SK-N-MC (cell line): ENCODE measurements at regions not wholly inside any gene's neighbourhood (a gene's known extent, or its start where the extent isn't known, plus 50 kb on each side); places are given as distances from the start of the nearest gene placed in this dataset.

Experiments
- EZH2 ChIP-seq: fragments of 200-600 bp; sonication (generic); IDR thresholded peaks from one replicate; pipeline ENCODE4 v1.6.1; 2017; ENCODE audit warnings: antibody characterized with exemption
- POLR2AphosphoS5 ChIP-seq: IDR thresholded peaks from 2 replicates; pipeline ENCODE4 v1.6.1; 2012; ENCODE audit warnings: mild to moderate bottlenecking, low read depth, low read length, borderline replicate concordance

DNA sequence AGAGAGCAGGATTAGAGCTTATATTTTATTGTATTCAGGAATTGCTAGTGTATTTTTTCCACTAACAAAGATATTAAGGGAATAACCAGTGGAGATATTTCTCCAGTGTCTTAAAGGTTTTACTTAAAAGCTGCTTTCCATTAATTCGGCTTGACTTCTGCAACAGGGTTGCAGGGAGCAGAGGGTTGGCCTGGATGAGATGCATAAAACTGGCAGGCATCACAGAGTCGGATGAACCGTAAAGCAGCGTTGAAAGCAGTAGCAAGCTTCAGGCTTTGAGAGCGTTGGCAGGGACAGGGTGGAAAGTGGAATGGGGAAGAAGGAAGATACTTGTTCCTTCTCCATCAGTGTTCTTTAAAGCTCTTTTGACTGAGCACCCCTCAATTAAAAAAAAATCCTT, 237.2 kb downstream of the LMO4 start:
- TF ChIP-seq EZH2 (no peak), POLR2AphosphoS5 (no peak)
